ENCODE measurements at regions not wholly inside any gene's neighbourhood (a gene's known extent, or its start where the extent isn't known, plus 50 kb on each side); places are given as distances from the start of the nearest gene placed in this dataset.

GRCh38 chr2:114389021-114389420, 53.4 kb upstream of the DPP10 start:
- no peak for DNase-seq (ENCODE audit: low spot score)
- Histone ChIP-seq H3K4me3 (no peak overlapping the region), H3K27ac (no peak overlapping the region)
- TF ChIP-seq CTCF (IDR thresholded peaks at IDR 0.05) = no peak

Measured in coronary artery (tissue), 2 donors.